ENCODE measurements at regions not wholly inside any gene's neighbourhood (a gene's known extent, or its start where the extent isn't known, plus 50 kb on each side); places are given as distances from the start of the nearest gene placed in this dataset.

DNA sequence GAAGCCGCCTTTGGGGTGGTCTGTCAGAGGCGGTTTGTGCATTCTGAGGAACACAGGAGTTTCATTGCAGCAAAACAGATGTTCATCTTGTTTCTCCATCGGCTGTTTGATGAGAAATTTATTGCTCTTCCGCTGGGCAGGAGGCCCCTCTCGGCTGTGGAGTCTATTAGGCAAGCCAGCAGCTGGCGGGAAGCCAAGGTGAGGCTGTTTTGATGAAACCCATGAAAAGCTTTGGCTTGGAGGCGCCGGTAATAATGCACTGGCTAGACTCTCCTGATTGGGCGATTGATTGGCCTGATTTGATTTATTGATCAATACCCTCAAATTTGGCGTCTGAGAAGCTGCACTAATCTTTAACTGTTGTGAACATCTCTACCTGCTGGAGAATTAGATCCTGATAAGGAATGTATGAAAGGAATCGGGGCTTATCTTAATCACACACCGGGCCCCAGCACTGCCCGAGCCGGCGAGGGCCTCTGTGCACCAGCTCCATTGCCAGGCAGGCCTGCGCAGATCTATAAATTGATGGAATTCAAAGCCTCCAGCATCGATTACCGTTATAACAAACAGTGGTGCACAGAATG is 187.7 kb downstream of the PHETA1 start:
- POLR2A ChIA-PET, result no interaction called here
- intact Hi-C loops (cut with micrococcal nuclease; ENCODE audit: unreplicated experiment), result no loop called here

GRCh38 chr12:111180426-111181142 is 188.3 kb downstream of the PHETA1 start:
- 45% methylated on average over 19 of the region's 19 CpGs for WGBS (ENCODE audit: insufficient coverage, insufficient replicate concordance, low lambda C conversion rate, missing lambda C conversion rate)
- ATAC-seq (no peak), DNase-seq (ENCODE audit: low read depth, low spot score) (no peak), FAIRE-seq (no peak)
- no peak overlapping the region for H3K27ac ChIP-seq (ENCODE audit: control insufficient read depth, insufficient read depth)
- no peak overlapping the region for H3K9ac ChIP-seq (ENCODE audit: control insufficient read depth, insufficient read depth, low read length)
- BruUV-seq (replicated peaks), result no TSS peak
- no peaks in the 10 kb centered on the region; the same call in 1 of the 2 replicates for H4K20me1 ChIP-seq (ENCODE audit: control insufficient read depth, insufficient read depth)
- H3K79me2 ChIP-seq (ENCODE audit: control insufficient read depth, insufficient read depth, low read length), result no peaks in the 10 kb centered on the region
- H3K4me3 ChIP-seq, result no peak overlapping the region
- ChIA-PET POLR2A (no interaction called here), RAD21 (ENCODE audit: unreplicated experiment) (no interaction called here), CTCF (interaction anchor here (0.6 kb wide), 1 partner anchor 181 kb away, joined by 3 read pairs; no protein-coding TSS in a partner anchor), SMC1A (ENCODE audit: uncharacterized antibody, unreplicated experiment) (no interaction called here)
- intact Hi-C loops (cut with micrococcal nuclease; ENCODE audit: unreplicated experiment) (no loop called here), in situ Hi-C loops (cut with MboI) (no loop called here)
- H3K36me3 ChIP-seq (ENCODE audit: control insufficient read depth in 2 of 2, insufficient read depth in 2 of 2, low read length in 1 of 2), result no peaks in the 10 kb centered on the region
- H3K27me3 ChIP-seq (replicated peaks in 1 of 2; ENCODE audit: control insufficient read depth in 2 of 2, insufficient read depth in 2 of 2, low read length in 1 of 2), result peaks cover 0 to 4% of the 10 kb centered on the region in 2 experiments; a peak in 2 of 4 replicates
- TF ChIP-seq POLR2A (IDR thresholded peaks at IDR 0.05; ENCODE audit: low read depth, low read length) (no peak), CEBPB (IDR thresholded peaks at IDR 0.05; ENCODE audit: borderline replicate concordance in 1 of 2, low read depth in 2 of 2, low read length in 2 of 2) (no peak), CREB1 (IDR thresholded peaks at IDR 0.05; ENCODE audit: low read depth) (no peak), SUPT20H (IDR thresholded peaks at IDR 0.05; ENCODE audit: borderline replicate concordance, control insufficient read depth, low read depth, low read length) (no peak), SMAD5 (IDR thresholded peaks at IDR 0.05; ENCODE audit: low read depth) (no peak), POU2F2 (IDR thresholded peaks at IDR 0.05; ENCODE audit: borderline replicate concordance, low read depth, low read length) (no peak), CBX5 (IDR thresholded peaks at IDR 0.05; ENCODE audit: low read depth) (no peak), EGR1 (IDR thresholded peaks at IDR 0.05; ENCODE audit: borderline replicate concordance in 1 of 2, low read depth in 2 of 2, low read length in 2 of 2) (no peak), NKRF (conservative IDR thresholded peaks at IDR 0.05) (no peak), EED (IDR thresholded peaks at IDR 0.05; ENCODE audit: low read depth) (no peak), TCF3 (IDR thresholded peaks at IDR 0.05; ENCODE audit: borderline replicate concordance, insufficient read depth, low read depth, low read length) (no peak), NR2F1 (conservative IDR thresholded peaks at IDR 0.05) (no peak), BMI1 (IDR thresholded peaks at IDR 0.05; ENCODE audit: borderline replicate concordance) (no peak)
- H2AFZ ChIP-seq (ENCODE audit: control insufficient read depth, low read depth, low read length), result no peak overlapping the region
- H3K4me1 ChIP-seq (ENCODE audit: control insufficient read depth, insufficient read depth, low read length), result no peaks in the 10 kb centered on the region
- no peak overlapping the region for H3K4me2 ChIP-seq (ENCODE audit: control insufficient read depth, insufficient read depth)
- H3K9me3 ChIP-seq (replicated peaks; ENCODE audit: control insufficient read depth, insufficient read depth, low read length), result no peaks in the 10 kb centered on the region

More for the DNA sequence above, 187.7 kb downstream of the PHETA1 start:
- DNase-seq (ENCODE audit: low read depth, low spot score), result no peak
- Histone ChIP-seq H3K4me2 (ENCODE audit: control insufficient read depth, insufficient read depth) (no peak overlapping the region), H3K9me3 (replicated peaks; ENCODE audit: control insufficient read depth, insufficient read depth, low read length) (no peaks in the 10 kb centered on the region), H3K36me3 (ENCODE audit: control insufficient read depth in 2 of 2, insufficient read depth in 2 of 2, low read length in 1 of 2) (no peaks in the 10 kb centered on the region), H3K9ac (ENCODE audit: control insufficient read depth, insufficient read depth, low read length) (no peak overlapping the region), H3K4me3 (no peak overlapping the region), H3K4me1 (ENCODE audit: control insufficient read depth, insufficient read depth, low read length) (no peaks in the 10 kb centered on the region), H3K79me2 (ENCODE audit: control insufficient read depth, insufficient read depth, low read length) (no peaks in the 10 kb centered on the region), H2AFZ (ENCODE audit: control insufficient read depth, low read depth, low read length) (no peak overlapping the region), H4K20me1 (ENCODE audit: control insufficient read depth, insufficient read depth) (no peaks in the 10 kb centered on the region; the same call in 1 of the 2 replicates), H3K27me3 (replicated peaks in 1 of 2; ENCODE audit: control insufficient read depth in 2 of 2, insufficient read depth in 2 of 2, low read length in 1 of 2) (peaks cover 0 to 4% of the 10 kb centered on the region in 2 experiments; a peak in 2 of 4 replicates), H3K27ac (ENCODE audit: control insufficient read depth, insufficient read depth) (no peak overlapping the region)
- TF ChIP-seq SREBF1 (IDR thresholded peaks at IDR 0.05; ENCODE audit: low read length) (no peak), HDGF (IDR thresholded peaks at IDR 0.05) (no peak), BRCA1 (IDR thresholded peaks at IDR 0.05; ENCODE audit: low read depth, low read length) (no peak), STAT3 (IDR thresholded peaks at IDR 0.05; ENCODE audit: low read depth, low read length) (no peak)
- CTCF ChIA-PET, result no interaction called here
- in situ Hi-C loops (cut with MboI), result no loop called here
- no peak for ATAC-seq
- SMC1A ChIA-PET (ENCODE audit: uncharacterized antibody, unreplicated experiment), result no interaction called here
- RAD21 ChIA-PET (ENCODE audit: unreplicated experiment), result no interaction called here
- 39% methylated on average over 18 of the region's 18 CpGs for WGBS (ENCODE audit: insufficient coverage, insufficient replicate concordance, low lambda C conversion rate, missing lambda C conversion rate)
- FAIRE-seq, result no peak
- BruUV-seq (replicated peaks), result no TSS peak
